Esophagus muscularis mucosa (tissue), 4 donors: ENCODE measurements at regions not wholly inside any gene's neighbourhood (a gene's known extent, or its start where the extent isn't known, plus 50 kb on each side); places are given as distances from the start of the nearest gene placed in this dataset.

Source experiments
- EP300 ChIP-seq: sonication (generic); formaldehyde crosslinking; IDR thresholded peaks from one replicate; pipeline ENCODE4 v1.6.1; 2017; ENCODE audit warnings: antibody characterized with exemption
- POLR2A ChIP-seq: fragments of 450-650 bp; IDR thresholded peaks from one replicate; pipeline ENCODE4 v1.6.1; 2017; ENCODE audit warnings: antibody characterized with exemption, moderate library complexity, mild to moderate bottlenecking, low read depth
- POLR2AphosphoS5 ChIP-seq, 2 donors: sonication (generic); formaldehyde crosslinking; IDR thresholded peaks; one replicate each; pipeline ENCODE4 v1.6.1; 2017; ENCODE audit warnings: antibody characterized with exemption in 2 of 2
- TF ChIP-seq, protein P1 (sequence below), 3 experiments: fragments of 200-600 bp in 2 of 3; fragments of 450-650 bp in 1 of 3; sonication (generic) in 2 of 3; IDR thresholded peaks; one replicate each; pipeline ENCODE4 v1.5.1; 2017 to 2019; ENCODE audit warnings: antibody characterized with exemption in 3 of 3, mild to moderate bottlenecking in 2 of 3, moderate library complexity in 1 of 3

- TF ChIP-seq POLR2A (no peak), EP300 (no peak), POLR2AphosphoS5 (IDR thresholded peaks at IDR 0.05) (no peak)
- TF ChIP-seq, protein P1, sequence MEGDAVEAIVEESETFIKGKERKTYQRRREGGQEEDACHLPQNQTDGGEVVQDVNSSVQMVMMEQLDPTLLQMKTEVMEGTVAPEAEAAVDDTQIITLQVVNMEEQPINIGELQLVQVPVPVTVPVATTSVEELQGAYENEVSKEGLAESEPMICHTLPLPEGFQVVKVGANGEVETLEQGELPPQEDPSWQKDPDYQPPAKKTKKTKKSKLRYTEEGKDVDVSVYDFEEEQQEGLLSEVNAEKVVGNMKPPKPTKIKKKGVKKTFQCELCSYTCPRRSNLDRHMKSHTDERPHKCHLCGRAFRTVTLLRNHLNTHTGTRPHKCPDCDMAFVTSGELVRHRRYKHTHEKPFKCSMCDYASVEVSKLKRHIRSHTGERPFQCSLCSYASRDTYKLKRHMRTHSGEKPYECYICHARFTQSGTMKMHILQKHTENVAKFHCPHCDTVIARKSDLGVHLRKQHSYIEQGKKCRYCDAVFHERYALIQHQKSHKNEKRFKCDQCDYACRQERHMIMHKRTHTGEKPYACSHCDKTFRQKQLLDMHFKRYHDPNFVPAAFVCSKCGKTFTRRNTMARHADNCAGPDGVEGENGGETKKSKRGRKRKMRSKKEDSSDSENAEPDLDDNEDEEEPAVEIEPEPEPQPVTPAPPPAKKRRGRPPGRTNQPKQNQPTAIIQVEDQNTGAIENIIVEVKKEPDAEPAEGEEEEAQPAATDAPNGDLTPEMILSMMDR (IDR thresholded peaks at IDR 0.05) = no peak
These were observed 59.7 kb upstream of the CACHD1 start for GRCh38 chr1:64410217-64410616.
